ENCODE measurements at regions not wholly inside any gene's neighbourhood (a gene's known extent, or its start where the extent isn't known, plus 50 kb on each side); places are given as distances from the start of the nearest gene placed in this dataset.
A peak's percentile ranks its signal among the peaks of the same experiment; 100 is the strongest.
"Not testable (repeated sequence)": the region's sequence is repeated elsewhere in the genome, so short reads cannot be mapped to it uniquely, and the experiment has no call there.

- no peak for DNase-seq (ENCODE audit: low spot score)
These were observed 132.6 kb upstream of the ASCC3 start for GRCh38 chr6:101013612-101014195.

DNA sequence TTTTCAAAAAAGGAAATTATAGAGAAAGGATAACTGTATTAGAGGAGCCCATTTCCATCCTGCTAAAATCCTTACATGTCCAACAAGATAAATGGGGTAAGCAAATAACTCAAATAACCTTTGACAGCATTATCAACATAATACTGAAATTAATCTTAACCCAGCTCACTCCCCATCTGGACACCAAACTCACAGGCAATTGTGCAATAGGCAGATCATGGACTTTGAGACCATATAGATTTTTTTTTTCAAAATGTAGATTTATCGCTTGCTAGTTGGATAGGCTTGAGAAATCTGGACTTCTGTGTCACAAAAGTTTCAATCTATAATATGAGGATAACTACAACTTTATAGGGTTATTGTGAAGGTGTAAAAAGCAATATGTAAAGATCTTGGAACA, 134.4 kb upstream of the ASCC3 start:
- no peak for DNase-seq (ENCODE audit: low spot score)

- DNase-seq (ENCODE audit: low spot score), result no peak
These were observed 135.0 kb upstream of the ASCC3 start for GRCh38 chr6:101016163-101016562.

DNA sequence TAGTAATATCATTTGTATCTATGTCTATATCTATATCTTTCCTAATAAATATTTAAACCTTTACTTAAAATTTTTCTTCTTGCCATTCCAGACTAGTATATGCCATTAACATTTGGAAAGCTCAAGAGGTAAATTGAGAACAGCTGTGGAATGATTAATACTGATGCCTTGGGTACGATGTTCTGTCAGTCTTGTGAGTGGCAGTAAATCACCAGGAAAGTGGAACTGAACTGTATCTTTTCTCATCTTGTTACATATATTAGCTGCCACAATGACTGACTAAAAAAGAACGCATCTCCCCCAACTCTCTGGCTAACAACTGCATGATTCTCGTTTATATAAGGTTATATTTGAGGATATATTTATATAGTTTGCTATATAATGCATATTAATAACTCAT, 137.0 kb upstream of the ASCC3 start:
- DNase-seq (ENCODE audit: low spot score), result no peak

GRCh38 chr6:101021504-101021903, 140.4 kb upstream of the ASCC3 start:
- no peak for DNase-seq (ENCODE audit: low spot score)

DNA sequence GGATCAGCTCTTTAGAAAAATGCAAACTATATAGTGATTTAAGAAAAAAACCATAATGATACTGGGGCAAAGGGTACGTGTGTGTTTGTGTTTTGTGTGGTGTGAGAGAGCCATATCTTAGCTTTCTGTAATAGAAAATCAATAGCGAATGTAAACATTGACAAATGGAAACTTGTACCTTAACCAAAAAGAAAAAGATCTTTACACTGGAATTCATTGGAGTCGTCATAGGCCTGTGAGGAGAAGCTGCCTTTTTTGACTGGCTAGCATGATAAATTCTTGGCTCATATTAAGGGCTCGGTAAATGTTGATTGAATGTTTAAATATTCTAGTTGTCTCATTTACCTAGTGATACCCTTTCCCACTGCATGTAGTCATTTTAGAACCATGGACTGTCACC, 161.8 kb upstream of the ASCC3 start:
- no peak for DNase-seq (ENCODE audit: low spot score)

- no peak for DNase-seq (ENCODE audit: low spot score)
These were observed 177.2 kb upstream of the ASCC3 start for GRCh38 chr6:101058296-101058695.

DNA sequence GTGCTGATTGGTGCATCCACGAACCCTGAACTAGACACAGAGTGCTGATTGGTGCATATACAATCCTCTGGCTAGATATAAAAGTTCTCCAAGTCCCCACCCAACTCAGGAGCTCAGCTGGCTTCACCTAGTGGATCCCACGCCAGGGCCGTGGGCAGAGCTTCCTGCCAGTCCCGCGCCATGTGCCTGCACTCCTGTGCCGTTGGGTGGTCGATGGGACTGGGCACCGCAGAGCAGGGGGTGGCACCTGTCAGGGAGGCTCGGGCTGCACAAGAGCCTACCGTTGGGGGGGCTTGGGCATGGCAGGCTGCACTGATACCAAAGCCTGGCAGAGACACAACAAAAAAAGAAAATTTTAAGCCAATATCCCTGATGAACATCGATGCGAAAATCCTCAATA, 185.4 kb upstream of the ASCC3 start:
- no peak for DNase-seq (ENCODE audit: low spot score)

DNA sequence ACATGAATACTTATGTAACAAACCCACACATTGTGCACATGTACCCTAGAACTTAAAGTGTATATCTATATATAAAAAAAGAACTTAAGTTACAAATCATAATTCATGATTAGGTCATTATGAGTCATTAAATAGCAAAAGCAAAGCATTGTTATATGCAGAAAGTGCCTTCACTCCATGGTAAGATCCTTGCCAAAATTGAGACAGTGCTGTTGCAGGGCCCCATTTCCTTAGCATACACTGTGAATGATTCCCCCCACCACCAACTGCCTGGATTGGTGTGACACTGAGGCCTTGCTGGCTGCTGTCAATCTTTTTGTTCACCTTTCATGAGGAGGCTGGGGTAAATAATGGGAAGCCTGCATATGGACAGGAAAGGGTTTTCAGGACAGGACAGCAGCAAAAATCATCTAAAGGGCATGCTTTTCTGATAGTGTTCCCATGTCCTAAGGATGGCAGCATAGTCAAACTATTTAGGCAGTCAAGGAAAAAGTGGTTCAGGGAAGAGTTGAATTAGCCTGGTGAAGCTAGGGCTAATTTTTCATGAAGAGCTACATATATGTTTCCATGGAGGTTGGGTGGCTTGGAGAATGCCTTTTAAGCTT, 188.2 kb upstream of the ASCC3 start:
- no peak for DNase-seq (ENCODE audit: low spot score)

GRCh38 chr6:101070044-101070608, 189.0 kb upstream of the ASCC3 start:
- no peak for DNase-seq (ENCODE audit: low spot score)

DNA sequence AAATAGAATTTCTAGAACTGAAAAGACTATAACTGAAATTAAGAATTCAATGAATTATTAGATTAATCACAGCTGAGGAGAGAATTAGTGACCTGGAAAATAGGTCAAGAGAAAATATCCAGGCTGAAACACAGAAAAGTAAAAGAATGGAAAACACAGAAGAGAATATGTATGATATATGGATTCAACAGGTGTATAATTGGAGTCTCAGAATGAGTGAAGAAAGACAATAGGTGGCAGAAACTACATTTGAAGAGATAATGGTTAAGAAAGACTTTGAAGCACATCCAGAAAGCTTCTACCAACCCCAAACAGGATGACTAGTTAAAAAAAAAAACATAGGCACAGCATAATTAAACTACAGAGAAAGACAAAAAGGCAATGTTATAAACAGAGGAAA, 196.2 kb upstream of the ASCC3 start:
- no peak for DNase-seq (ENCODE audit: low spot score)

DNA sequence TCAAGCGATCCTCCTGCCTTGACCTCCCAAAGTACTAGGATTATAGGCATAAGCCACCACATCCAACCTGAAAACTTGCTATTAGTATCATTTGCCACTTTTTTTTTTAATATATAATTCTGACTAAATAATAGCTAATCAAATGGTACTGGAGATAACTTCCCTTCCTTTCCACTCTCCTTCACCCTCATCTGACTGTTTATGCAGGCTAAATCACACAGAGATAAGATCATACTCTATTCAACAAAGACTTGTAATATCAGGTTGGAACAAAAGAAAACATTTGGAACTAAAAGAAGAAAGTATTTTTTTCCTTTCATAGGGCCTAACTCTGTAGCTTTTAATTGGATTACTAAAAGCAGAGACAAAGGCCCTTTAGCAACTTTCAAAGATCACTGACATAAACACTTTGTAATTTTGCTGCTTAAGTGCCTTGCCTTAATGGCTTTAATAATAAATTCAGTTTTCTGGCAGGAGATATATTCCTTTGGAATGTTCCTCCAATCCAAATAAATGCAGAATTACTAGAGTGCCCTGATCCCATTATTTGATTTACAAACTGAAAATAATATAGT, 198.7 kb upstream of the ASCC3 start:
- DNase-seq (ENCODE audit: low spot score), result no peak

DNA sequence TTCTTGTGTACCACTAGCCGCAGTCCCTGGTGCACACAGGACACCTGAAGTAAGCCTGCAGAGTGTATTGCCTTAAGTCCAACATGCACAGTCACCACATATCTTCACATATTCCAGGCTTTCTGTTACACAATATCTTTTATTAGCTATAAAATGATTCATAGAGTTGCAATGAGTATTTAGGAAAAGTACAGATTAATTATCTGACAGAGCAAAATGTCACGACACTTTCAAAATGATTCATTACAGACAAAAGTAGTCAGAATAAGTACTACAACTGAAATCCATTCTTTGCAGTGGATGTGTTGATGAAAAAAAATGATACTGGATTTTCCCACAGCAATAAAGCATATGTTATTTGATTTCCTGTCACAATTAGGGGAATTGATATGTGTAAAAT, 199.5 kb upstream of the ASCC3 start:
- DNase-seq (ENCODE audit: low spot score), result peak; percentile 46

DNA sequence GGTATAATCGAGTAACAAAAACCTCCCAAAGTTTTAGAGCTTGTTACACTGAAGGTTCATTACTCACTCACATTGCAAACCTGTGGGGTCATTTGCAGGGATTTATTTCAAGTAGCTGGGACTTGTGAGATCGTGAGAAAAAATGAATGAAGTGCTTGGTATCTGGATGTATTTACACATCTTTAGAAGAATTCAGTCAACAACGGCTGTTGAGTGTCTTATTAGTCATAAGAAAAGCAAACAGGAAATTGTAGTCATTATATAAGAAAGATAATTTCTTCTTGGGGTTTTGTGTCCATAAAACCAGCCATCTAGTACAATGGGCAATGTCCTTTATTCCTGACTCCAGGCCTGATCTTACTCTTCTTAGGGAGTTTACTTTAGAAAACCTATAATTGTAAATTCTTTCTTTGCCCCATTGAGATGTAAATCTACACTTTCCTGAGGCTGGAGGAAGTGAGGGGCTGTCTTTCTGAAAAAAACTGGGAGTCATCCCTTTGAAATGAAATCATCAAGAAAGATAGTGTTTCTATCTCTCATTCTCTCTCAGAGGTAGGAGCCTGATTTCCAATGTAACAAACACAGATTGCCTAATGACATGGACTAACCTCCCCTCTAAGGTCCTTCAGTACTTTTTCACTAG, 202.5 kb upstream of the ASCC3 start:
- peak; percentile 68 for DNase-seq (ENCODE audit: low spot score)

DNA sequence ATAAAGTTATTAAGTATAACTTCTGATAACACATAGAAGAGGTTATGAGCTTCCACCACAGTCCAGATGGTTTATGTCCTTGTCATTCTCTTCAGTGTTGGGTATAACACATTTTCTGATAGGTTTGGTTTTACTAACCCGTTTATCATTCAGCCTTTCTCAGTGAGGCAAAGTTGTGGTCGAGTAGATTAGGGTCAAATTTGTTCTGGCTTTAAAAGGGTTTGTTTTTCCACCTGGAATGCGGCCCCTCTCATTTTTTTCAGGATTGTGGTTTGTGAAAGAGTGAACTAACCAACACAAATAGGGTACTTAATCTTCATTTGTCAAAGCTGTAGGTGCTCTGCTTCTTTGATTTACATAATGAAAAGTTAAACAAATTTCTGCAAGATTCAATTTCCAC, 204.2 kb upstream of the ASCC3 start:
- no peak for DNase-seq (ENCODE audit: low spot score)

DNA sequence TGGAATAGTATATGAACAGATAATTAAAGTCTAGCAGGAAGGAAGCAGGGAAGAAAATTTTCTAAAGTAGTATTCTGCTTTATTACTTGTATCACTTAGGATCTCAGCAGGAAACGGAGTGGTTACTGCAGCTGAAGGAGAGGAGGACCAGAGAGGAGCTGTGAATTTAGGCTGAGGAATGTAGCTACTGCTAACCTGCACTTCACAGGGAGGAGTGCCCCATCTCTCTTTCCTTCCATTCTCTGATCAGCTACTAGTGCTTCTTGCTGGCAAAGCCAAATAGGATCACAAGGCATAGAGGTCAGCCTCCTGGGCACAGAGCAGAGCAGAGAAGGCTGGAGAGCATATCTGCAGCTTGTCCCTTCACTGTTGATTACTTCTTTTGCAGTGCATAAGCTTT, 205.3 kb upstream of the ASCC3 start:
- DNase-seq (ENCODE audit: low spot score), result no peak

GRCh38 chr6:101088594-101088993, 207.5 kb upstream of the ASCC3 start:
- DNase-seq (ENCODE audit: low spot score), result no peak

- DNase-seq (ENCODE audit: low spot score), result no peak
These were observed 208.5 kb upstream of the ASCC3 start for GRCh38 chr6:101089640-101090039.

GRCh38 chr6:101090281-101090680, 209.2 kb upstream of the ASCC3 start:
- no peak for DNase-seq (ENCODE audit: low spot score)

- DNase-seq (ENCODE audit: low spot score), result not testable (repeated sequence)
These were observed 217.5 kb upstream of the ASCC3 start for GRCh38 chr6:101098605-101099004.

GRCh38 chr6:101102702-101103101, 221.6 kb upstream of the ASCC3 start:
- no peak for DNase-seq (ENCODE audit: low spot score)

DNA sequence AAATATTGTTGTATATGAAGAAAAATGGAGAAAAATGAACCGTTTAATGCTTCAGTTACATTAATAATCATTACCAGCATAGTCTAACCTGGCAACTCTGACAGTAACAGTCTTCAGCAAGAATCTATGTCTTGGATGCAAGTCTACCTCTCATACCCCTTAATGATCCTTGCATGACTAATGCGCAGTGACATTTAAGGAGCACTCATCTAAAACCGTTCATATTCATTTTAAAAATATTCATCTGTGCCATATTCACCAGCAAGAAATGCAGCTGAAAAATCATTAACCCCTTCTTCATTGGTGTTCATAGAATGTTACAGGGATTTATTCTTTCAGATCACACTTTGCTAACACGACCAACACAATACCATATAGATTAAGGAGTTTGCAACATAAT, 227.2 kb upstream of the ASCC3 start:
- DNase-seq (ENCODE audit: low spot score), result no peak

DNA sequence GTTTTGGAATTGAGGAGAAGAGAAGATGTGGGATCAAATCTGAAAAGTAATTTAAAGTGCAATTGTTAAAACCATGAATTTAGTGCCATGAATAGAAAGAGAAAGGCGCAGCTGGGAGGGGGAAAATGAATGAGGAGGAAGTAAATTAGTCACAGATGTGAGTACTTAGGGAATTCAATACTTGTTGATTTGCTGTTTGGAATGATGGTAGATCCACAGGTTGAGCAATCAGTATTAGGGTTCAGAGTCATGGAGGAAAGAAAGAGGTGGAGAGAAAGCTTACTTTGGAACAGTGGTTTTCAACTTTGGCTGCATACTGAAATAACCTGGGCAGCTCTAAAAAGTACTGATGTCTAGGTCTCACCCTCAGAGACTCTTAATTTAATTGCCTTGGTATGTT, 229.7 kb upstream of the ASCC3 start:
- DNase-seq (ENCODE audit: low spot score), result no peak

Data from LoVo (cell line).